Natural killer cell (primary cell): ENCODE measurements at regions not wholly inside any gene's neighbourhood (a gene's known extent, or its start where the extent isn't known, plus 50 kb on each side); places are given as distances from the start of the nearest gene placed in this dataset.

Source experiments
- ATAC-seq, 3 donors: fragments of 150-1000 bp in 2 of 3; fragments of 200-7000 bp in 1 of 3; cut with Tn5 transposase; 1 replicate in 1 of 3; 2 replicates in 2 of 3; pipeline ENCODE4 v1.10.0; 2021; ENCODE audit warnings: mild to moderate bottlenecking in 2 of 3, moderate library complexity in 2 of 3
- DNase-seq, 2 donors: peaks; one replicate each; pipeline versions ENCODE4 v3.0.0 to v3.0.0-alpha.2; 2013 to 2021; ENCODE audit warnings: mixed read lengths in 1 of 2
- H3K27ac ChIP-seq: one replicate; pipeline ENCODE4 v1.5.1; 2013; ENCODE audit warnings: mild to moderate bottlenecking, low read length
- H3K27me3 ChIP-seq: one replicate; pipeline ENCODE4 v1.6.1; 2013; ENCODE audit warnings: low read length; ENCODE audit not compliant: control insufficient read depth, insufficient read depth
- H3K36me3 ChIP-seq: one replicate; pipeline ENCODE4 v1.6.1; 2013; ENCODE audit warnings: low read length; ENCODE audit not compliant: control insufficient read depth, insufficient read depth
- H3K4me1 ChIP-seq: one replicate; pipeline ENCODE4 v1.6.1; 2013; ENCODE audit warnings: low read length; ENCODE audit not compliant: control insufficient read depth, insufficient read depth
- H3K4me3 ChIP-seq: one replicate; pipeline ENCODE4 v1.5.1; 2013; ENCODE audit warnings: low read length
- H3K9me3 ChIP-seq: one replicate; pipeline ENCODE4 v1.6.1; 2013; ENCODE audit warnings: low read length; ENCODE audit not compliant: control insufficient read depth, insufficient read depth
- H3K27ac Mint-ChIP-seq, 2 donors: one replicate each; pipeline ENCODE4 v1.8.0; 2022; ENCODE audit warnings: mild to moderate bottlenecking in 2 of 2, mixed read lengths in 2 of 2, moderate library complexity in 1 of 2
- H3K27me3 Mint-ChIP-seq, 2 donors: one replicate each; pipeline ENCODE4 v1.8.0; 2022; ENCODE audit warnings: low read depth in 2 of 2, mixed read lengths in 2 of 2
- H3K36me3 Mint-ChIP-seq: one replicate; pipeline ENCODE4 v1.8.0; 2022; ENCODE audit warnings: mixed read lengths
- H3K4me1 Mint-ChIP-seq, 2 donors: one replicate each; pipeline ENCODE4 v1.8.0; 2022; ENCODE audit warnings: mixed read lengths in 2 of 2
- H3K4me3 Mint-ChIP-seq: one replicate; pipeline ENCODE4 v1.8.0; 2022; ENCODE audit warnings: mild to moderate bottlenecking, moderate library complexity, mixed read lengths
- H3K9me3 Mint-ChIP-seq, 2 donors: one replicate each; pipeline ENCODE4 v1.8.0; 2022; ENCODE audit warnings: mixed read lengths in 2 of 2
- WGBS: methylation state at CpG from one replicate; pipeline ENCODE4 v1.1.7; 2013; ENCODE audit warnings: missing lambda C conversion rate; ENCODE audit not compliant: insufficient coverage; 5-methylcytosine and 5-hydroxymethylcytosine counted together
- intact Hi-C: fragments of 100-400 bp; cut with micrococcal nuclease; formaldehyde crosslinking; loops from one replicate; pipeline ENCODE4 v1.14.2; 2022
- TF ChIP-seq, protein P1 (sequence below): fragments of 200-600 bp; IDR thresholded peaks from one replicate; pipeline ENCODE4 v1.8.0; 2022; ENCODE audit warnings: antibody characterized with exemption

- intact Hi-C loops: no loop called here
- Histone ChIP-seq H3K27me3 (no peaks in the 10 kb centered on the region), H3K4me1 (no peaks in the 10 kb centered on the region), H3K9me3 (no peaks in the 10 kb centered on the region), H3K36me3 (no peaks in the 10 kb centered on the region), H3K4me3 (no peak overlapping the region), H3K27ac (no peak overlapping the region)
- WGBS: 92% methylated on average over 4 of the region's 4 CpGs
- Mint-ChIP-seq H3K9me3 (no peaks in the 10 kb centered on the region), H3K4me3 (no peak overlapping the region), H3K36me3 (no peaks in the 10 kb centered on the region), H3K27me3 (peaks cover 17 to 26% of the 10 kb centered on the region in 2 donors), H3K27ac (no peak overlapping the region), H3K4me1 (peaks cover 0 to 6% of the 10 kb centered on the region in 2 donors)
- ATAC-seq (no peak), DNase-seq (no peak)
- TF ChIP-seq, protein P1, sequence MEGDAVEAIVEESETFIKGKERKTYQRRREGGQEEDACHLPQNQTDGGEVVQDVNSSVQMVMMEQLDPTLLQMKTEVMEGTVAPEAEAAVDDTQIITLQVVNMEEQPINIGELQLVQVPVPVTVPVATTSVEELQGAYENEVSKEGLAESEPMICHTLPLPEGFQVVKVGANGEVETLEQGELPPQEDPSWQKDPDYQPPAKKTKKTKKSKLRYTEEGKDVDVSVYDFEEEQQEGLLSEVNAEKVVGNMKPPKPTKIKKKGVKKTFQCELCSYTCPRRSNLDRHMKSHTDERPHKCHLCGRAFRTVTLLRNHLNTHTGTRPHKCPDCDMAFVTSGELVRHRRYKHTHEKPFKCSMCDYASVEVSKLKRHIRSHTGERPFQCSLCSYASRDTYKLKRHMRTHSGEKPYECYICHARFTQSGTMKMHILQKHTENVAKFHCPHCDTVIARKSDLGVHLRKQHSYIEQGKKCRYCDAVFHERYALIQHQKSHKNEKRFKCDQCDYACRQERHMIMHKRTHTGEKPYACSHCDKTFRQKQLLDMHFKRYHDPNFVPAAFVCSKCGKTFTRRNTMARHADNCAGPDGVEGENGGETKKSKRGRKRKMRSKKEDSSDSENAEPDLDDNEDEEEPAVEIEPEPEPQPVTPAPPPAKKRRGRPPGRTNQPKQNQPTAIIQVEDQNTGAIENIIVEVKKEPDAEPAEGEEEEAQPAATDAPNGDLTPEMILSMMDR: no peak
Observed at GRCh38 chr13:39890537-39890936, 235.1 kb downstream of the COG6 start.

DNA sequence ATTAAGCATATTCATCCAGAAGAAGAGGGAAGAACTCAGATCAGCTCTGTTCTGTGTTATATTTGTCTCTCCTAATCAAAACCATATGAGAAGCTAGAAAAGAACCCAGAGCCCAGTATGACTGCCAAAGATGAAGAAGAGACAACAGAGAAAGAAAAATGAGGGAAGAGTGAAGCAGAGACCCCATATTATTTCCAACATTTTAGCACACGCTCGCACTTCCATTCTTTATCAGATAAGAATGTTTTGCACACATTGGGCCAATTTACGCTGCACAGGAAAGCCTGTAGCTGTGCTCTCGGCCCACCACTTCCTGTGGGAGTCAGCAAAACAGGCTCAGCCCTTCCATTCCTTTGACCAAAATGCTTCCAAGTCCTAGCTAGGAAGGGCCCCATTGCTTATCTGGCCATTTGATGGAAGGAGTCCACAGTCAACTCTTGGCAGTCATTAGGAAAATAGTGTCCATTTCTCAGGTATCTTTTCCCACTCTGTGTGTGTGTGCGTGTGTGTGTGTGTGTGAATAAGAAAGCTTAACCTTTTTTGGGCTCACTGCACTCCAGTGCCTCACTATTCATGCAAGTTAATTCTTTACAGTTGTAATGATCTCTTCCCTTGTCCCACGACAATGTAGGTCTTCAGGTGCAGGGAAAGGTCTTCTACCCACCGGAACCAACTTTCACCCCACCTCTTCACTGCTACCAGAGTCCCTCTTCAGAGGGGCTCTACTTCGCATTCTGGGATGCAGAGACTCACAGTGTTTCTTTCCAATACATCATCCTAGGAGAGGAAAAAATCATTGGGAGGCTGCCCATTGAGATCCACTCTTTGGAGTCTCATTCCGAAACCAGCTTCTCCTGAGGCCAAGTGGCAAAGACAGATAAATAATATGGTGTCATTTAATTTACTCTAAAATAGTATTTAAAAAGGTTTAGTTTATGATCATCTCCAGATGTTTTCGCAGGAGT, 237.5 kb downstream of the COG6 start:
- no peaks in the 10 kb centered on the region for H3K4me1 ChIP-seq
- H3K27ac Mint-ChIP-seq: no peak overlapping the region
- WGBS: 36% methylated on average over 8 of the region's 10 CpGs
- intact Hi-C loops: no loop called here
- no peaks in the 10 kb centered on the region for H3K27me3 ChIP-seq
- peak in 1 of 2 donors; percentile 47 for DNase-seq
- no peaks in the 10 kb centered on the region for H3K36me3 Mint-ChIP-seq
- no peak overlapping the region for H3K4me3 Mint-ChIP-seq
- H3K27me3 Mint-ChIP-seq: peaks cover 20 to 45% of the 10 kb centered on the region in 2 donors
- ATAC-seq: no peak
- peaks cover 0 to 6% of the 10 kb centered on the region in 2 donors for H3K4me1 Mint-ChIP-seq
- no peaks in the 10 kb centered on the region for H3K9me3 ChIP-seq
- H3K27ac ChIP-seq: no peak overlapping the region
- TF ChIP-seq, protein P1: no peak
- no peaks in the 10 kb centered on the region for H3K9me3 Mint-ChIP-seq
- H3K36me3 ChIP-seq: no peaks in the 10 kb centered on the region
- H3K4me3 ChIP-seq: no peak overlapping the region

GRCh38 chr13:39893808-39894207, 238.3 kb downstream of the COG6 start:
- no peaks in the 10 kb centered on the region for H3K9me3 ChIP-seq
- Mint-ChIP-seq H3K9me3 (no peaks in the 10 kb centered on the region), H3K36me3 (no peaks in the 10 kb centered on the region), H3K4me3 (no peak overlapping the region), H3K27me3 (peaks cover 20 to 39% of the 10 kb centered on the region in 2 donors), H3K4me1 (peaks cover 0 to 6% of the 10 kb centered on the region in 2 donors), H3K27ac (no peak overlapping the region)
- H3K27ac ChIP-seq: no peak overlapping the region
- no peak overlapping the region for H3K4me3 ChIP-seq
- ATAC-seq (no peak), DNase-seq (no peak)
- intact Hi-C loops: no loop called here
- no peaks in the 10 kb centered on the region for H3K27me3 ChIP-seq
- H3K4me1 ChIP-seq: no peaks in the 10 kb centered on the region
- WGBS: 100% methylated on average over 1 of the region's 1 CpG
- H3K36me3 ChIP-seq: no peaks in the 10 kb centered on the region
- TF ChIP-seq, protein P1: no peak
